Small intestine (tissue), 7 donors: ENCODE measurements at regions not wholly inside any gene's neighbourhood (a gene's known extent, or its start where the extent isn't known, plus 50 kb on each side); places are given as distances from the start of the nearest gene placed in this dataset.
A peak's percentile ranks its signal among the peaks of the same experiment; 100 is the strongest.

Experiments
- DNase-seq, 2 donors: peaks; one replicate each; pipeline versions ENCODE4 v3.0.0 to v3.0.0-alpha.2; 2013
- FAIRE-seq: peaks from 2 replicates; lab custom pipeline; 2012; peaks lifted over from hg19 to GRCh38; lab: Jason Lieb, UNC
- H3K27ac ChIP-seq, 3 donors: one replicate each; pipeline ENCODE4 v1.5.1; 2013; ENCODE audit warnings: low read length in 2 of 3, mild to moderate bottlenecking in 2 of 3, control low read depth in 1 of 3, inconsistent platforms in 1 of 3, low read depth in 1 of 3, moderate library complexity in 1 of 3
- H3K27me3 ChIP-seq, 3 donors: one replicate each; pipeline ENCODE4 v1.6.1; 2013; ENCODE audit warnings: low read length in 3 of 3, inconsistent platforms in 1 of 3; ENCODE audit not compliant: control insufficient read depth in 3 of 3, insufficient read depth in 3 of 3
- H3K36me3 ChIP-seq, 3 donors: one replicate each; pipeline ENCODE4 v1.6.1; 2013; ENCODE audit warnings: low read length in 3 of 3, inconsistent platforms in 1 of 3, low read depth in 1 of 3, mild to moderate bottlenecking in 1 of 3, moderate library complexity in 1 of 3; ENCODE audit not compliant: control insufficient read depth in 3 of 3, insufficient read depth in 2 of 3
- H3K4me1 ChIP-seq, 3 donors: one replicate each; pipeline ENCODE4 v1.6.1; 2013; ENCODE audit warnings: low read length in 2 of 3, inconsistent platforms in 1 of 3, low read depth in 1 of 3, mild to moderate bottlenecking in 1 of 3, moderate library complexity in 1 of 3; ENCODE audit not compliant: control insufficient read depth in 3 of 3, insufficient read depth in 2 of 3
- H3K4me3 ChIP-seq, 3 donors: one replicate each; pipeline ENCODE4 v1.5.1; 2013; ENCODE audit warnings: low read length in 3 of 3, control low read depth in 1 of 3, inconsistent platforms in 1 of 3, low read depth in 1 of 3, mild to moderate bottlenecking in 1 of 3, moderate library complexity in 1 of 3
- H3K9me3 ChIP-seq, 2 donors: one replicate each; pipeline ENCODE4 v1.6.1; 2013; ENCODE audit warnings: low read depth in 1 of 2, low read length in 1 of 2; ENCODE audit not compliant: control insufficient read depth in 2 of 2, insufficient read depth in 1 of 2
- WGBS, 3 donors: extraction: QIAGEN DNeasy Blood & Tissue Kit; methylation state at CpG; one replicate each; pipeline ENCODE4 v1.1.7; 2013; 5-methylcytosine and 5-hydroxymethylcytosine counted together
- donor health status: healthy with polysubstance abuse.
- donor health status: control.
- donor health status: control.
- donor health status: Bipolar disorder and iron deficiency.
- donor health status: healthy.

- Histone ChIP-seq H3K27ac (no peak overlapping the region), H3K27me3 (no peaks in the 10 kb centered on the region), H3K4me3 (no peak overlapping the region), H3K36me3 (no peaks in the 10 kb centered on the region), H3K4me1 (no peaks in the 10 kb centered on the region), H3K9me3 (no peaks in the 10 kb centered on the region)
- DNase-seq = no peak
- FAIRE-seq = no peak
Observed at GRCh38 chr12:28950049-28950448, 199.0 kb upstream of the FAR2 start.

- FAIRE-seq = no peak
- no peaks in the 10 kb centered on the region for H3K4me1 ChIP-seq
- no peaks in the 10 kb centered on the region for H3K36me3 ChIP-seq
- 35 to 67% (median 56%) methylated on average over 1 of the region's 1 CpG for whole genome bisulfite sequencing, 3 donors
- no peaks in the 10 kb centered on the region for H3K9me3 ChIP-seq
- H3K4me3 ChIP-seq = no peak overlapping the region
- no peak overlapping the region for H3K27ac ChIP-seq
- no peaks in the 10 kb centered on the region for H3K27me3 ChIP-seq
- DNase-seq = no peak
Observed at GRCh38 chr12:28951935-28952334, 197.1 kb upstream of the FAR2 start.

GRCh38 chr12:28954333-28954732 is 194.7 kb upstream of the FAR2 start:
- DNase-seq = no peak
- Histone ChIP-seq H3K4me3 (no peak overlapping the region), H3K9me3 (no peaks in the 10 kb centered on the region), H3K4me1 (no peaks in the 10 kb centered on the region), H3K27me3 (no peaks in the 10 kb centered on the region), H3K27ac (no peak overlapping the region), H3K36me3 (no peaks in the 10 kb centered on the region)
- no peak for FAIRE-seq

- Histone ChIP-seq H3K4me3 (no peak overlapping the region), H3K27me3 (no peaks in the 10 kb centered on the region), H3K36me3 (no peaks in the 10 kb centered on the region), H3K4me1 (no peaks in the 10 kb centered on the region), H3K9me3 (no peaks in the 10 kb centered on the region), H3K27ac (no peak overlapping the region)
- WGBS, 3 donors = 60 to 68% (median 66%) methylated on average over 2 of the region's 2 CpGs
- FAIRE-seq = no peak
- no peak for DNase-seq
Observed at GRCh38 chr12:28955491-28955890, 193.6 kb upstream of the FAR2 start.

GRCh38 chr12:28955931-28956330 is 193.1 kb upstream of the FAR2 start:
- H3K27me3 ChIP-seq = no peaks in the 10 kb centered on the region
- no peaks in the 10 kb centered on the region for H3K36me3 ChIP-seq
- FAIRE-seq (no peak), DNase-seq (no peak)
- H3K4me3 ChIP-seq = no peak overlapping the region
- H3K27ac ChIP-seq = no peak overlapping the region
- no peaks in the 10 kb centered on the region for H3K4me1 ChIP-seq
- H3K9me3 ChIP-seq = no peaks in the 10 kb centered on the region

- no peak overlapping the region for H3K4me3 ChIP-seq
- no peaks in the 10 kb centered on the region for H3K27me3 ChIP-seq
- H3K9me3 ChIP-seq = no peaks in the 10 kb centered on the region
- no peak for DNase-seq
- 70 to 73% (median 71%) methylated on average over 2 of the region's 2 CpGs for WGBS, 3 donors
- H3K4me1 ChIP-seq = no peaks in the 10 kb centered on the region
- FAIRE-seq = no peak
- H3K36me3 ChIP-seq = no peaks in the 10 kb centered on the region
- H3K27ac ChIP-seq = peak overlapping the region in 1 of 3 donors; percentile 53
Observed at GRCh38 chr12:28958553-28959195, 190.4 kb upstream of the FAR2 start.

- no peak for DNase-seq
- no peaks in the 10 kb centered on the region for H3K27me3 ChIP-seq
- peaks cover 0 to 5% (median 0%) of the 10 kb centered on the region in 3 donors for H3K4me1 ChIP-seq
- H3K27ac ChIP-seq = no peak overlapping the region
- H3K4me3 ChIP-seq = no peak overlapping the region
- H3K9me3 ChIP-seq = no peaks in the 10 kb centered on the region
- FAIRE-seq = no peak
- WGBS, 3 donors = 51 to 72% (median 51%) methylated on average over 1 of the region's 1 CpG
- no peaks in the 10 kb centered on the region for H3K36me3 ChIP-seq
Observed at GRCh38 chr12:28961948-28962384, 187.1 kb upstream of the FAR2 start.

- no peak for DNase-seq
- 24 to 34% (median 24%) methylated on average over 2 of the region's 2 CpGs for WGBS, 3 donors
- no peak for FAIRE-seq
- Histone ChIP-seq H3K9me3 (no peaks in the 10 kb centered on the region), H3K27ac (no peak overlapping the region), H3K27me3 (no peaks in the 10 kb centered on the region), H3K36me3 (no peaks in the 10 kb centered on the region), H3K4me1 (peaks cover 0 to 5% (median 0%) of the 10 kb centered on the region in 3 donors), H3K4me3 (no peak overlapping the region)
Observed at GRCh38 chr12:28963554-28963953, 185.5 kb upstream of the FAR2 start.
